ENCODE measurements at regions not wholly inside any gene's neighbourhood (a gene's known extent, or its start where the extent isn't known, plus 50 kb on each side); places are given as distances from the start of the nearest gene placed in this dataset.

DNA sequence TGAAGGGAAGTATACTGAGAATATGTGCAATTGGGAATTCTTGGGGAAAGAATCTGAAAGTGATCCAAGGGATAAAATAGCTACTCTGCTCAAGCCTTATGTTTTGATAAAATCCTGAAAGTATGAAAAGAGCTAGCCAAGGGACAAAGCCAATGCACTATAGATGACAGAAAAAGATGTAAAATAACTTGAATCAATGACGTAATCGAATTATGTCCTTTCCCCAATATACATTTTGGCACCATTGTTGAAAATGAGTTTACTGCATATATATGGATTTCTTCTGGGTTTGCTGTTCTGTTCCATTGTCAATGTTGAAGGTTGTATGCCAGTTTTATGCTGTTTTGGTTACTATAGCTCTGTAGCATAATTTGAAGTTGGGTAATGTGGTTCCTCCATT lies 407.3 kb downstream of the DCAF12L2 start:
- Histone ChIP-seq H3K27ac (no peak overlapping the region), H3K9me3 (peaks cover 0 to 9% (median 0%) of the 10 kb centered on the region in 3 donors), H3K4me3 (no peak overlapping the region), H3K4me1 (no peaks in the 10 kb centered on the region), H3K36me3 (no peaks in the 10 kb centered on the region), H3K27me3 (no peaks in the 10 kb centered on the region)
- no peak for ATAC-seq
- WGBS, 2 donors (ENCODE audit: low coverage in 1 of 2) = 75 to 90% methylated on average over 2 of the region's 2 CpGs
- no peak for TF ChIP-seq POLR2A (IDR thresholded peaks at IDR 0.05)
- no peak for TF ChIP-seq POLR2AphosphoS5 (IDR thresholded peaks at IDR 0.05)
- TF ChIP-seq, protein P1, sequence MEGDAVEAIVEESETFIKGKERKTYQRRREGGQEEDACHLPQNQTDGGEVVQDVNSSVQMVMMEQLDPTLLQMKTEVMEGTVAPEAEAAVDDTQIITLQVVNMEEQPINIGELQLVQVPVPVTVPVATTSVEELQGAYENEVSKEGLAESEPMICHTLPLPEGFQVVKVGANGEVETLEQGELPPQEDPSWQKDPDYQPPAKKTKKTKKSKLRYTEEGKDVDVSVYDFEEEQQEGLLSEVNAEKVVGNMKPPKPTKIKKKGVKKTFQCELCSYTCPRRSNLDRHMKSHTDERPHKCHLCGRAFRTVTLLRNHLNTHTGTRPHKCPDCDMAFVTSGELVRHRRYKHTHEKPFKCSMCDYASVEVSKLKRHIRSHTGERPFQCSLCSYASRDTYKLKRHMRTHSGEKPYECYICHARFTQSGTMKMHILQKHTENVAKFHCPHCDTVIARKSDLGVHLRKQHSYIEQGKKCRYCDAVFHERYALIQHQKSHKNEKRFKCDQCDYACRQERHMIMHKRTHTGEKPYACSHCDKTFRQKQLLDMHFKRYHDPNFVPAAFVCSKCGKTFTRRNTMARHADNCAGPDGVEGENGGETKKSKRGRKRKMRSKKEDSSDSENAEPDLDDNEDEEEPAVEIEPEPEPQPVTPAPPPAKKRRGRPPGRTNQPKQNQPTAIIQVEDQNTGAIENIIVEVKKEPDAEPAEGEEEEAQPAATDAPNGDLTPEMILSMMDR (IDR thresholded peaks at IDR 0.05) = no peak
- no peak for TF ChIP-seq EP300 (IDR thresholded peaks at IDR 0.05)

DNA sequence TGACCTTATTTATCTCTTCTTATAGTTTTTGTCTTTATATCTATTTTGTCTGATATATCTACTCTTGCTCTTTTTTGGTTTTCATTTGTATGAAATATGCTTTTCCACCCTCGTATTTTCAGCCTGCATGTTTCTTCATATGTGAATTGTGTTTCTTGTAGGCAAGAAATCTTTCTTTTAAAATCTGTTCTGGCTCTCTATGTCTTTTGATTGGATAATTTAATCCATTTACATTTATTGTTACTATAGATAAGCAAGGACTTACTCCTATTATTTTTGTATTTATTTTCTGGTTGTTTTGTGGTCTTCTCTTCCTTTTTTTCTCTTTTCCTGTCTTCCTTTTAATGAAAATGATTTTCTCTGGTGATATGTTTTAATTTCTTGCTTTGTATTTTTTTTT lies 403.1 kb downstream of the DCAF12L2 start:
- Histone ChIP-seq H3K4me3 (no peak overlapping the region), H3K27ac (no peak overlapping the region), H3K4me1 (no peaks in the 10 kb centered on the region), H3K9me3 (peaks cover 0 to 9% (median 0%) of the 10 kb centered on the region in 3 donors), H3K27me3 (no peaks in the 10 kb centered on the region), H3K36me3 (no peaks in the 10 kb centered on the region)
- ATAC-seq = no peak
- no peak for TF ChIP-seq POLR2A (IDR thresholded peaks at IDR 0.05)
- TF ChIP-seq, protein P1 (IDR thresholded peaks at IDR 0.05) = no peak
- TF ChIP-seq POLR2AphosphoS5 (IDR thresholded peaks at IDR 0.05) = no peak
- no peak for TF ChIP-seq EP300 (IDR thresholded peaks at IDR 0.05)
- 27 to 57% methylated on average over 1 of the region's 1 CpG for WGBS, 2 donors (ENCODE audit: low coverage in 1 of 2)

DNA sequence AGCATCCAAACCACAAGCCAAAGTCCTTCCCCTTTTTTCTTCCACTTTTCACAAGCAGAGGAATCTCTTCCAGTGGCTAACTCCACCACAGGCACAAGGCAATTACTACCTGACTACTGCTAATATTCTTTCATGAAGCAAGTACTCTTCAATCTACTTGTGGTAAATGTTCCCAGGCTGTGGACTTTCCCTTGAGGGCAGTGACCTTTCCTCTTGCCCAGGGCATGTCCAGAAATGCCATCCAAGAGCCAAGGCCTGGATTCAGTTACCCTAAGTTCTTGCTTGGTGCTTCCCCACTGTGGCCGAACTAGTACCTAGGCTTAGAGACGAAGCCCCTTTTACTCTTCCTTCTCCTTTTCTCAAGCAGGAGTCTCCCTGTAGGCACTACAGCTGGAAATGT lies 400.7 kb downstream of the DCAF12L2 start:
- no peak for ATAC-seq
- 100% methylated on average over 2 of the region's 2 CpGs; no CpG with 5 or more reads in 1 of the 2 donors for WGBS, 2 donors (ENCODE audit: low coverage in 1 of 2)
- H3K27me3 ChIP-seq = no peaks in the 10 kb centered on the region
- H3K4me1 ChIP-seq = no peaks in the 10 kb centered on the region
- TF ChIP-seq POLR2A (IDR thresholded peaks at IDR 0.05) = no peak
- TF ChIP-seq EP300 (IDR thresholded peaks at IDR 0.05) = no peak
- TF ChIP-seq POLR2AphosphoS5 (IDR thresholded peaks at IDR 0.05) = no peak
- TF ChIP-seq, protein P1 (IDR thresholded peaks at IDR 0.05) = no peak
- no peaks in the 10 kb centered on the region for H3K36me3 ChIP-seq
- H3K27ac ChIP-seq = no peak overlapping the region
- no peak overlapping the region for H3K4me3 ChIP-seq
- peaks cover 0 to 9% (median 0%) of the 10 kb centered on the region in 3 donors for H3K9me3 ChIP-seq

DNA sequence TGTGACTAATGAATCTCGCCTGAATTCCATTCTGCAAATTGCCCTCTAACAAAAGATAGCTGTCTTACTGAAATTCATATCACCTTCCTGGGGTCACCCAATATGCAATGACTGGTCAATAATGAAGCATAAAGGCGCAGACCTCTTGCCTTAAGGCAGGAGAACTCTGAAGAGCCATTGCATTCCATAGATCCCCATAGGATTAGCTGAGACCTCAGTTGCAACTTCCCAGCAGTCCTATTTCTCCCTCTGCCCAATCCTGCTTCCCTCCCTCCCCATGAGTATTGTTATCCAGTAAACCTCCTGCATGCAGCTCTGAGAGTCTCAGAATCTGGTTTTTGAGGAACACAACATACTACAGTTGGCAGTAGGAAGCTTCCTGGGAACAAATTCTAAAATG lies 396.5 kb downstream of the DCAF12L2 start:
- Histone ChIP-seq H3K27me3 (no peaks in the 10 kb centered on the region), H3K9me3 (no peaks in the 10 kb centered on the region), H3K27ac (no peak overlapping the region), H3K4me3 (no peak overlapping the region), H3K36me3 (no peaks in the 10 kb centered on the region), H3K4me1 (no peaks in the 10 kb centered on the region)
- ATAC-seq = no peak
- WGBS, 2 donors (ENCODE audit: low coverage in 1 of 2) = 71 to 83% methylated on average over 1 of the region's 2 CpGs
- TF ChIP-seq, protein P1 (IDR thresholded peaks at IDR 0.05) = no peak
- TF ChIP-seq EP300 (IDR thresholded peaks at IDR 0.05) (no peak), POLR2AphosphoS5 (IDR thresholded peaks at IDR 0.05) (no peak), POLR2A (IDR thresholded peaks at IDR 0.05) (no peak)

DNA sequence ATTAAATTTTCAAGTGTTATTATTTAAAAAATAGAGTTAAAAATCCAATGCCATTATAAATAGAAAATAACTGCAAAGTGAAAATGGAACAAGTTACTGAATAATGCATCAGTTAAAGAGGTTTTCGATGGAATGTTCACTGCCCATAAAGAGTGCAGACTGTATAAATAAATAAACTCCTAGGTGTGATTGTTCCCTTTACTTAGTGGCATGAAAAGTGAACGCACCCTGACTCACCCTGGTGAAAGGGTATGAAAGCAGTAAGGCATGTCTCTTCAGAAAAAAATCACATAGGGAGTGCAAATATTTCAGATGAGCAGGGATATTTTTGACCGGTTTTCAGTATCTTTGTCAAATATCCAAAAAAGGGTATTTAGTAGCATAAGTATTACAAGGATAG lies 387.8 kb downstream of the DCAF12L2 start:
- no peaks in the 10 kb centered on the region for H3K36me3 ChIP-seq
- 62 to 69% methylated on average over 3 of the region's 3 CpGs for WGBS, 2 donors (ENCODE audit: low coverage in 1 of 2)
- TF ChIP-seq POLR2A (IDR thresholded peaks at IDR 0.05) = no peak
- TF ChIP-seq, protein P1 (IDR thresholded peaks at IDR 0.05) = no peak
- no peak for TF ChIP-seq EP300 (IDR thresholded peaks at IDR 0.05)
- TF ChIP-seq POLR2AphosphoS5 (IDR thresholded peaks at IDR 0.05) = no peak
- no peak overlapping the region for H3K4me3 ChIP-seq
- H3K4me1 ChIP-seq = no peaks in the 10 kb centered on the region
- no peak for ATAC-seq
- H3K27me3 ChIP-seq = no peaks in the 10 kb centered on the region
- H3K9me3 ChIP-seq = no peaks in the 10 kb centered on the region
- H3K27ac ChIP-seq = no peak overlapping the region

All from gastroesophageal sphincter (tissue), 4 donors.